Gastroesophageal sphincter (tissue), 4 donors: ENCODE measurements at regions not wholly inside any gene's neighbourhood (a gene's known extent, or its start where the extent isn't known, plus 50 kb on each side); places are given as distances from the start of the nearest gene placed in this dataset.

ENCODE experiments used
- ATAC-seq: fragments of 150-250 bp; one replicate; pipeline ENCODE4 v1.9.1; 2016; ENCODE audit warnings: mild to moderate bottlenecking, moderate library complexity
- H3K27ac ChIP-seq, 4 donors: fragments of 200-600 bp; sonication (generic) in 3 of 4; 1 replicate in 3 of 4; 2 replicates in 1 of 4; pipeline ENCODE4 v1.5.1; 2016 to 2019
- H3K27me3 ChIP-seq: fragments of 200-600 bp; sonication (generic); one replicate; pipeline ENCODE4 v1.5.1; 2019
- H3K36me3 ChIP-seq, 2 donors: fragments of 200-600 bp; sonication (generic); one replicate each; pipeline ENCODE4 v1.5.1; 2019; ENCODE audit warnings: control low read depth in 1 of 2
- H3K4me1 ChIP-seq, 3 donors: fragments of 200-600 bp; sonication (generic); 1 replicate in 2 of 3; 2 replicates in 1 of 3; pipeline ENCODE4 v1.5.1; 2016 to 2019; ENCODE audit warnings: control low read depth in 2 of 3
- H3K4me3 ChIP-seq, 2 donors: fragments of 200-600 bp; sonication (generic); one replicate each; pipeline ENCODE4 v1.5.1; 2019; ENCODE audit warnings: mild to moderate bottlenecking in 1 of 2, moderate library complexity in 1 of 2
- H3K9me3 ChIP-seq, 3 donors: fragments of 200-600 bp; sonication (generic); one replicate each; pipeline ENCODE4 v1.5.1; 2017 to 2019; ENCODE audit warnings: control low read depth in 2 of 3
- CTCF ChIP-seq, 4 experiments: fragments of 200-600 bp in 2 of 4; fragments of 450-650 bp in 2 of 4; sonication (generic) in 1 of 4; IDR thresholded peaks; one replicate each; pipeline ENCODE4 v1.5.1; 2017 to 2019; ENCODE audit warnings: antibody characterized with exemption in 4 of 4, mild to moderate bottlenecking in 2 of 4, moderate library complexity in 2 of 4
- EP300 ChIP-seq: sonication (generic); formaldehyde crosslinking; IDR thresholded peaks from one replicate; pipeline ENCODE4 v1.6.1; 2017; ENCODE audit warnings: antibody characterized with exemption, mild to moderate bottlenecking
- POLR2A ChIP-seq, 2 donors: fragments of 450-650 bp; IDR thresholded peaks; one replicate each; pipeline ENCODE4 v1.6.1; 2017; ENCODE audit warnings: antibody characterized with exemption in 2 of 2, mild to moderate bottlenecking in 2 of 2, moderate library complexity in 1 of 2
- POLR2AphosphoS5 ChIP-seq: sonication (generic); formaldehyde crosslinking; IDR thresholded peaks from one replicate; pipeline ENCODE4 v1.6.1; 2017; ENCODE audit warnings: antibody characterized with exemption
- WGBS, 2 donors: methylation state at CpG; one replicate each; pipeline ENCODE4 v1.1.5; 2018; ENCODE audit warnings: low coverage in 1 of 2; 5-methylcytosine and 5-hydroxymethylcytosine counted together

GRCh38 chr14:65252482-65253255 is 150.4 kb upstream of the MAX start:
- H3K27me3 ChIP-seq = no peaks in the 10 kb centered on the region
- H3K27ac ChIP-seq = no peak overlapping the region
- H3K4me1 ChIP-seq = no peaks in the 10 kb centered on the region
- no peaks in the 10 kb centered on the region for H3K36me3 ChIP-seq
- no peak overlapping the region for H3K4me3 ChIP-seq
- no peak for TF ChIP-seq EP300
- TF ChIP-seq POLR2A (IDR thresholded peaks at IDR 0.05) = no peak
- TF ChIP-seq CTCF (IDR thresholded peaks at IDR 0.05) = no peak
- TF ChIP-seq POLR2AphosphoS5 = no peak
- ATAC-seq = no peak
- 100% methylated on average over 1 of the region's 1 CpG for WGBS, 2 donors
- H3K9me3 ChIP-seq = no peaks in the 10 kb centered on the region

- H3K9me3 ChIP-seq = peaks cover 0 to 11% (median 0%) of the 10 kb centered on the region in 3 donors
- H3K27ac ChIP-seq = no peak overlapping the region
- 79 to 80% methylated on average over 2 to 3 of the region's 5 CpGs for WGBS, 2 donors
- H3K4me1 ChIP-seq = no peaks in the 10 kb centered on the region
- no peaks in the 10 kb centered on the region for H3K36me3 ChIP-seq
- no peak for ATAC-seq
- no peak overlapping the region for H3K4me3 ChIP-seq
- H3K27me3 ChIP-seq = no peaks in the 10 kb centered on the region
- no peak for TF ChIP-seq POLR2AphosphoS5
- no peak for TF ChIP-seq POLR2A (IDR thresholded peaks at IDR 0.05)
- no peak for TF ChIP-seq CTCF (IDR thresholded peaks at IDR 0.05)
- TF ChIP-seq EP300 = no peak
Measured at GRCh38 chr14:65255029-65255545, 152.8 kb upstream of the MAX start.

- WGBS, 2 donors = 53 to 70% methylated on average over 3 to 5 of the region's 8 CpGs
- ATAC-seq = no peak
Measured at GRCh38 chr14:65255583-65256461, 153.5 kb upstream of the MAX start.

GRCh38 chr14:65256714-65257113 is 154.4 kb upstream of the MAX start:
- TF ChIP-seq EP300 = no peak
- H3K4me3 ChIP-seq = no peak overlapping the region

More at GRCh38 chr14:65255583-65256461, 153.5 kb upstream of the MAX start:
- Histone ChIP-seq H3K4me1 (no peaks in the 10 kb centered on the region), H3K9me3 (peaks cover 0 to 11% (median 0%) of the 10 kb centered on the region in 3 donors), H3K27me3 (no peaks in the 10 kb centered on the region), H3K27ac (no peak overlapping the region), H3K4me3 (no peak overlapping the region), H3K36me3 (no peaks in the 10 kb centered on the region)
- TF ChIP-seq POLR2A (IDR thresholded peaks at IDR 0.05) (no peak), POLR2AphosphoS5 (no peak)

GRCh38 chr14:65257425-65257824 is 155.1 kb upstream of the FUT8 start:
- ATAC-seq = no peak
- Histone ChIP-seq H3K9me3 (peaks cover 0 to 21% (median 0%) of the 10 kb centered on the region in 3 donors), H3K4me3 (no peak overlapping the region), H3K4me1 (no peaks in the 10 kb centered on the region), H3K27me3 (no peaks in the 10 kb centered on the region), H3K27ac (no peak overlapping the region), H3K36me3 (no peaks in the 10 kb centered on the region)
- TF ChIP-seq CTCF (IDR thresholded peaks at IDR 0.05) (no peak), POLR2AphosphoS5 (no peak), POLR2A (IDR thresholded peaks at IDR 0.05) (no peak), EP300 (no peak)
- WGBS, 2 donors = 90 to 95% methylated on average over 2 to 4 of the region's 7 CpGs

More at GRCh38 chr14:65256714-65257113, 154.4 kb upstream of the MAX start:
- no peaks in the 10 kb centered on the region for H3K4me1 ChIP-seq
- H3K27ac ChIP-seq = no peak overlapping the region
- H3K27me3 ChIP-seq = no peaks in the 10 kb centered on the region
- ATAC-seq = no peak
- H3K9me3 ChIP-seq = peaks cover 0 to 20% (median 0%) of the 10 kb centered on the region in 3 donors
- WGBS, 2 donors = 75% methylated on average over 4 of the region's 4 CpGs; no CpG with 5 or more reads in 1 of the 2 donors
- H3K36me3 ChIP-seq = no peaks in the 10 kb centered on the region
